ENCODE measurements at regions not wholly inside any gene's neighbourhood (a gene's known extent, or its start where the extent isn't known, plus 50 kb on each side); places are given as distances from the start of the nearest gene placed in this dataset.

DNA sequence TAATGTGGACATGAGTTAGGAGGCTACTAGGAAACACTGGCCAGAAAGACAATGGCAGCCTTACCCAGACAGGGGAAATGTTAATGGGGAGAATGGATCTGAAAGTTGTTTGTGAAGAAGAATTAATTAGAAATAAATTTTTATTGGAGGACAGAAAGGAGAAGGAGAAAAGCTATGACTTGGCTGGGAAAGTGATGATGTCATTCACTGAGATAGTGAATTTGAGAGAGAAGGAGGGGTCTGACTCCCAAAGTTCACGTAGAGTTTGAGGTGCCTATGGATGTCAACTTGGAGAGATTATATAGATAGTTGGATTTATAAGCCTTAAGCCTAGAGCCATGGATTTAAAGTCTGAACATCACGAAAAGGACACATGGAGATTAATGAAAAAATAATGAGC lies 144.6 kb upstream of the ZNF521 start:
- TF ChIP-seq POLR2A (IDR thresholded peaks at IDR 0.05) (no peak), CTCF (IDR thresholded peaks at IDR 0.05) (no peak)

Measured in ovary (tissue), 3 donors.